ENCODE measurements at regions not wholly inside any gene's neighbourhood (a gene's known extent, or its start where the extent isn't known, plus 50 kb on each side); places are given as distances from the start of the nearest gene placed in this dataset.

GRCh38 chr1:29761159-29761928 lies 525.0 kb downstream of the PTPRU start:
- DNase-seq (ENCODE audit: low read depth): no peak
- TF ChIP-seq CTCF (IDR thresholded peaks at IDR 0.05; ENCODE audit: insufficient read depth, low read depth, low read length) (no peak), EZH2 (IDR thresholded peaks at IDR 0.05; ENCODE audit: insufficient read depth, low read length) (no peak)
- no peaks in the 10 kb centered on the region for H3K9me3 ChIP-seq (ENCODE audit: insufficient read depth, low read depth, low read length)
- no peak overlapping the region for H3K9ac ChIP-seq (ENCODE audit: low read length)
- H2AFZ ChIP-seq (ENCODE audit: low read depth, low read length): no peak overlapping the region
- no peak for FAIRE-seq
- no peaks in the 10 kb centered on the region for H3K79me2 ChIP-seq (ENCODE audit: insufficient read depth, low read length)
- Mint-ChIP-seq H3K4me3 (ENCODE audit: unreplicated experiment) (no peak overlapping the region), H3K27ac (ENCODE audit: unreplicated experiment) (no peak overlapping the region), H3K27me3 (ENCODE audit: low read depth, unreplicated experiment) (peaks cover 55% of the 10 kb centered on the region), H3K36me3 (ENCODE audit: low read depth, unreplicated experiment) (no peaks in the 10 kb centered on the region), H3K9me3 (ENCODE audit: unreplicated experiment) (no peaks in the 10 kb centered on the region), H3K4me1 (ENCODE audit: low read depth, unreplicated experiment) (no peaks in the 10 kb centered on the region)
- H4K20me1 ChIP-seq (ENCODE audit: insufficient read depth, low read length): no peaks in the 10 kb centered on the region
- no peak overlapping the region for H3K4me3 ChIP-seq (ENCODE audit: insufficient read depth, low read depth, low read length)
- H3K27ac ChIP-seq (ENCODE audit: low read depth, low read length): no peak overlapping the region
- no peaks in the 10 kb centered on the region for H3K4me1 ChIP-seq (ENCODE audit: insufficient read depth, low read length)
- no peaks in the 10 kb centered on the region for H3K36me3 ChIP-seq (ENCODE audit: insufficient read depth, low read length)
- H3K27me3 ChIP-seq (ENCODE audit: insufficient read depth, low read length): peaks cover 2% of the 10 kb centered on the region
- H3K4me2 ChIP-seq (ENCODE audit: low read length): no peak overlapping the region

GRCh38 chr1:29760067-29760564 lies 523.8 kb downstream of the PTPRU start:
- no peaks in the 10 kb centered on the region for H3K9me3 ChIP-seq (ENCODE audit: insufficient read depth, low read depth, low read length)
- H3K9me3 Mint-ChIP-seq (ENCODE audit: unreplicated experiment): no peaks in the 10 kb centered on the region
- H3K27ac Mint-ChIP-seq (ENCODE audit: unreplicated experiment): no peak overlapping the region
- no peaks in the 10 kb centered on the region for H3K4me1 Mint-ChIP-seq (ENCODE audit: low read depth, unreplicated experiment)
- no peaks in the 10 kb centered on the region for H4K20me1 ChIP-seq (ENCODE audit: insufficient read depth, low read length)
- H3K4me1 ChIP-seq (ENCODE audit: insufficient read depth, low read length): no peaks in the 10 kb centered on the region
- H3K4me2 ChIP-seq (ENCODE audit: low read length): no peak overlapping the region
- no peak for DNase-seq (ENCODE audit: low read depth)
- no peak overlapping the region for H3K4me3 ChIP-seq (ENCODE audit: insufficient read depth, low read depth, low read length)
- FAIRE-seq: no peak
- peaks cover 54% of the 10 kb centered on the region for H3K27me3 Mint-ChIP-seq (ENCODE audit: low read depth, unreplicated experiment)
- no peaks in the 10 kb centered on the region for H3K36me3 ChIP-seq (ENCODE audit: insufficient read depth, low read length)
- no peak for TF ChIP-seq CTCF (IDR thresholded peaks at IDR 0.05; ENCODE audit: insufficient read depth, low read depth, low read length)
- H3K27ac ChIP-seq (ENCODE audit: low read depth, low read length): no peak overlapping the region
- no peak overlapping the region for H2AFZ ChIP-seq (ENCODE audit: low read depth, low read length)
- H3K36me3 Mint-ChIP-seq (ENCODE audit: low read depth, unreplicated experiment): no peaks in the 10 kb centered on the region
- no peak overlapping the region for H3K4me3 Mint-ChIP-seq (ENCODE audit: unreplicated experiment)
- H3K79me2 ChIP-seq (ENCODE audit: insufficient read depth, low read length): no peaks in the 10 kb centered on the region
- peaks cover 4% of the 10 kb centered on the region for H3K27me3 ChIP-seq (ENCODE audit: insufficient read depth, low read length)
- no peak overlapping the region for H3K9ac ChIP-seq (ENCODE audit: low read length)
